CD4-positive, alpha-beta T cell treated with Interleukin-21 for 1 hour (primary cell): ENCODE measurements at regions not wholly inside any gene's neighbourhood (a gene's known extent, or its start where the extent isn't known, plus 50 kb on each side); places are given as distances from the start of the nearest gene placed in this dataset.

Source experiments
- DNase-seq: peaks from one replicate; pipeline ENCODE4 v3.0.0-alpha.2; 2020

DNA sequence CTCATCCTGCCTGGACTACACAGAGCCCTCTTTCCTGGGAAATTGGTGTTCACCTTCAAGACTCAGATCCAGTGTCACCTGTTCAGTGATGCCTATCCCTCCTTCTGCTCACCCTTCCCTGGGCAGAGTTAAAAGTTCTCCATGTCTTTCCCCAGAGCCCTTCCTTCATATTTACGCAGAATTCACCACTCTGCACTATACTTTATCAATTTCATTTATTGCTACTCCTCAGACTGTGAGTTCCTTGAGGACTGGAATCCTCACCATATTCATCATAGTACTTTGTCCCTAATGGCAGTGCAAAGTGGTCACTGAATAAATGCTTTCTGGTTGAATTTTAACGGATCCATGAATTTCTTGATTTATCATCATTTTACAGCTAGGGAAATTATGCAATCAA, 300.0 kb downstream of the CHRM3 start:
- DNase-seq = no peak

DNA sequence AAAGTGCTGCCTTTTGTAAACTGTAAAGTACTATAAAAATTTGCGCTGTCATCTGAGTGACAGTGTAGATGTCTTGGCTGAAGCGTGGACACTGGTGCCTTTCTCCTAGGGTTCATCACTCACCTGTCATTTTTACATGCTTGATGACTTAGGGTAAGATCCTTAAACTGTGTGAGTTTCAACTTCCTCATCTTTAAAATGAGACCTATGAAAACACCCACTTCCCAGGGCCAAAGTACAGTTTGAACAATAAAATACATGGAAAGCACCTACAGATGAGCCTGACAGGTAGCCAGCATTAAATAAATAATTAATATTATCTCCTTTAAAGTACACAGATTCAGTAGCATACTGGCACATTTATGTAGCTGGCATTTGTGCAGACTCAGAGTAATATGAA, 309.9 kb downstream of the CHRM3 start:
- no peak for DNase-seq

DNA sequence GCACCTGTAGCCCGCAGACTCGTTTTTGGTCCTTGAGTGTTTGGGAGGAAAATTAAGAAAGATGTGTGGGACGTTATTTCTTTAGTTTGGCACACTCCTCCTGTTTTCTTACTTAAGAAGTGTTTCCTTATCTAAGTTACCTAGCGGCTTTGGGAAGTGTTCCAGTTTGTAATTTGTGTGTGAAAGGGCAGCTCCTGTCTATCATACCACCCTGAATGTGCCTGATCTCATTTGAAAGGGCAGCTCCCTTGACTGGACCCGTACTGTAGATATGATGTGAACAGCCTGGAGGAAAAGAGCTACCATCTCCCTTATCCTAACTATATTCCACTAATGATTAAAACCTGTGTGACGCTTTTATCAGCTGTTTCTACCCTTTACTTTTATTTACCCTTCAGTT, 314.3 kb downstream of the CHRM3 start:
- DNase-seq = no peak

DNA sequence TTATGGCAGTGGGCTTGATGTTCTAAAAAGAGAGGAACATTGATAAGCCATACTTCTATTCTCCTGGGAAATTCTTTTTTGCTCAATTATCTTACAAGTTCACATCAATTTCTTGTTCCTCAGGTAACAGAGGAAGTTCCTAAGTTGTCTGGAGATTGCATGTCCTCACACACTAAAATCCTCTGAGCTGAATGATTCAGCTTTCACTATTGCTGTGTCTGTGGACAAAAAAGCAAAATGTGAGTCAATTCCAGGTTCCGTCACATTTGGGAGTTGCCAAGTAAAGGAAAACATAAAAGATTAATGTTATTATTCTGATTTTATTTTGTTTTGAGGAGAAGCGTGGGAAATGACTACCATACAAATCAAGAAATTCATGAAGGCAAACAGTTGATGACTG, 316.7 kb downstream of the CHRM3 start:
- no peak for DNase-seq

- no peak for DNase-seq
Observed at GRCh38 chr1:239706245-239706892, 320.0 kb downstream of the CHRM3 start.

- no peak for DNase-seq
Observed at GRCh38 chr1:239707615-239708014, 321.2 kb downstream of the CHRM3 start.

GRCh38 chr1:239708622-239709021, 322.3 kb downstream of the CHRM3 start:
- DNase-seq = no peak

DNA sequence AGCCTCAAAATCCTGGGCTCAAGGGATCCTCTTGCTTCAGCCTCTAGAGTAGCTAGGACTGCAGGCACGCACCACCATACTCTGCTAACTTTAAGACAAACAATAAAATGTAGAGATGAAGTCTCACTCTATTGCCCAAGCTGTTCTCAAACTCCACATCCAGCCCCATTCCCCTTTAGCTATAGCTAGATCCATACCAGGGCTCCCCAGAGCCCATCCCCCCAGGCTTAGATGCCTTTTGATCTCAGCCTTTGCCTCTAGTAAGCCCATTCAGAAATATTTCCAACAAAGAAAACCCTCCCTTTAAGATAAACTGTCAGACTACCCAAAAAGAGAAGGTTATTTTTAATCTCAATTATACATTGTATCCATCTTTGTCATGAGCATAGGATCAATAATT, 325.4 kb downstream of the CHRM3 start:
- DNase-seq = no peak

DNA sequence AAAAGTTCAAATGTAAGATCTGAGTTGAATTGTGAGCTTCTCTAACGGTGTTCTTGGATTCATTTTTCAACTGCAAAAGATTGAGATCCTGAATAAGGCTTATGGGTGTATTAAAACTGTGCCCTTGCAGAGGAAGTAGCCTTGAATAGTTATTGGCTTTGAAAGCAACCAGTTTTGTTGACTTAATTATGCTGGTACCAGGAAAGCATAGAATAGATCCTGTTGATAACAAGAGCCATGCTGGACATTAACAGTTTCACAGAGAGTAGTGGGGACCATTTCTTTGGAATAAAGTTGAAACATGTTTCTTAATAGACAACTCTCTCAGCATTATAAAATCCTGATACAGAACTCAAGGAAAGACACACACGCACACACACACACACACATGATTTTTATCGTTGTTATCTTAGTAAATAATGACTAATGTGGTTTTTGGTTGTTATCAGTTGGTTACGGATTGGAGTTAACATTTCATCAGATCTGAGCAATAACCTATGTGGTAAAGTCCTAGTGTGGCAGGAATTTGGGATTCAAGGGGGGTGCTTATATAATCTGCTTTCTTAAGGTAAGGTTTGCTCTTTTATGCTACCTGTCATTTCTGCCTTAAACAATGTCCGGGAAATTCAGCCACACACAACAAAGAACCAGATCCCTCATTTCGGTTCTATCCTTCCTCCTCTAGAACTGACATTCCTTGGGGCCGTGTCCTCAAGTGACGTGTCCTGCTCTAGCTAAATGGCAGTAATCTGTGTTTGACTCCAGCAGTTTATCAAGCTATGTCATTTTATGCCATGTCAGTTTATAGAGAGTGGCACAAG, 330.9 kb downstream of the CHRM3 start:
- peak; percentile 30 for DNase-seq

- DNase-seq = no peak
Observed at GRCh38 chr1:239717918-239718184, 331.5 kb downstream of the CHRM3 start.

- DNase-seq = no peak
Observed at GRCh38 chr1:239718571-239718970, 332.2 kb downstream of the CHRM3 start.

- DNase-seq = peak; percentile 48
Observed at GRCh38 chr1:239718997-239719628, 332.7 kb downstream of the CHRM3 start.

DNA sequence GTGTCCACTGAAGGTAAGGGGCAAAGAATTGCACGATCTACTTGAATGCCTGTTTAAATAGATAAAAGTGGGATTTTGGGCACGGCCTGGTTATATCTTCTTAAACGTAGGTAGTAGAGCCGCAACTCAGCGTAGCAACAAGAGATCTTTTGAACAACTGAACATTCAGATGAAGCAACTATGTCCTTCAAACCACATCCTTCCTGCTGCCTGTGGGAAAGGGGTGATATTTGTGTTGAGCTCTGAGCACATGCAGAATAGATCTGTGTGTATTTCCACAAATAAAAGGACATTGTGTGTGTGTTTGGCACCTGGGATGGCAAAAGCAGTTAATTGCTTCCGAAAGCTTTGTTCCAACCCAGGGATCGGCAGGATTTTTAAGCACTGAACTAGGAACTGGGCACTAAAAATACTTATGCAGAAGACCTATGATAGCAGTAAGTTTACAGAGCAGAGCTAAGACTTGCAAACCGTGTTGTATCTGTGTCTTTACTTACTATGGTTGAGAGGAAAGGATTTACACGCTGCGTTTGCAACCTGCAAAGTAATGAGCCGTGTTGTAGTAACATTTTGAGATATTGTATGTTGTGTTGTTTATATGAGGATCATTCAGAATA, 333.4 kb downstream of the CHRM3 start:
- DNase-seq = peak; percentile 69

DNA sequence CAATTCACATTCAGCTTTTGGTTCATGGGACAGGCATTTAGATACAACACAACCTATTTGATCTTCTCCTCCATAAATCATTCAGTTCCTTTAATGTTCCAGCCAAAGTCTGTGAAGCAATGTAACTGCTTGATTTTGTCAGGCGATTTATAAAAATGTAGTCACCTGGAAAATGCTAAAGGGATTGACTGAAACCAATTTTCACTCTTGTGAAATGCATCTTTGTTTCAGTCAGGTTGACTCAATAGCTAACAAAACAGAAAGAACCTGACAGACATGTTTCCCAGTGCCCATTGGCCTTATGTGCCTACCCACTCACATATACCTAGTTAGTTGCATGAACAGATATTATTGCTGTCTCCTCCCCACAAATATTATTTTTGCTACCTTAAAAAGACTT, 335.7 kb downstream of the CHRM3 start:
- no peak for DNase-seq

- DNase-seq = no peak
Observed at GRCh38 chr1:239723776-239724367, 337.5 kb downstream of the CHRM3 start.

GRCh38 chr1:239725371-239725770, 339.0 kb downstream of the CHRM3 start:
- DNase-seq = no peak

DNA sequence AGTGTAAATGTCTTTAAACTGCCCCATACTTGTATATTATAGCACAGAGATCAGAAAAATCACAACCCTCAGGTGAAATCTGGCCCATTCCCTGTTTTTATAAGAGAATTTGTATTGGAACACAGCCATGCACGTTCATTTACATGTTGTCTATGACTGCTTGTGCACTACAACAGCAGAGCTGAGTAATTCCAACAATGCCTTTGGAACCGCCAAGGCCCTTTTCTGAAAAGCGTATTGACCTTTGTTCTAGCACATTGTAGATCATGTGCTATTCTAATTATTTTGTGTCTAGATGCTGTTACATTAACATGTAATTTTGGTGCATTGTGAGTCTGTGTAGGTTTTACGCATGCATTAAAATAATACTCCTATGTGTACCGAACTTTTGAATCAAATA, 339.6 kb downstream of the CHRM3 start:
- no peak for DNase-seq

DNA sequence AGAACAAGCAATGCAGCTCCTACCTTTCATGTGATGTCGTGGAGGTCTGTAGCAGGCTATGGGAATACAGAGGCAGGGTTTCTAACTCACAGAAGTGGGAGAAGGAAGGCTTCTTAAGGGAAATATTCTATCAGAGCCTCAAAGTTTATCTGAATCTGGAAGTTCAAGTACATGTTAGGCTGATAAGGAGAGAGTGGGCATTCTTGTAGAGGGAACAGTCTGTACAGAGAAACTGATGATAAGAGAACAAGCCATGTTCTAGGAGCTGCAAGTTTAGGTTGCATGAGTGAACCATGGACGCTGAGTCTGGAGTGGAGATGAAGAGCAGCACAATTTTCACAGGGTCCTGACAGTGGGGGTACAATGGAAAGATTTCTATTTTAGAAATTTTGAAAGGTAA, 344.0 kb downstream of the CHRM3 start:
- no peak for DNase-seq

- no peak for DNase-seq
Observed at GRCh38 chr1:239731082-239731748, 344.8 kb downstream of the CHRM3 start.

- no peak for DNase-seq
Observed at GRCh38 chr1:239732770-239733169, 346.4 kb downstream of the CHRM3 start.

- DNase-seq = no peak
Observed at GRCh38 chr1:239733995-239734394, 347.6 kb downstream of the CHRM3 start.

GRCh38 chr1:239735111-239735510, 348.7 kb downstream of the CHRM3 start:
- no peak for DNase-seq

DNA sequence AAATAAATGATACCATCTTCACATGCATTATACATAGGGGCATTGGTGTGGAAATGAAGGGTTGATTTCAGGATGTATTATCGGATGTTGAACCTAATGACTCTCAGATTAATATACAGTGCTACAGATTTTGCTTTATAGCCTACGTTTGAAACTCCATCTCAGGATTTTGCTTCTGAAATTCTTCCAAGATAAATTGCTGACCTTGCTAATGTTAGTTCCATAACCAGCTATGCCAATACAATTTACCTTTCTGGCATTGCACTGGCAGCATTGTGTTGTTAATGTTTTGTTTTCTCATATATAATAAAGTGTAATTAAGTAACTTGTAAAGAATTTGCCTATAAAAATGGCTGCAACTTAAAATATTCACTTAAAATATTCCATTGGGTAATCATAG, 350.1 kb downstream of the CHRM3 start:
- DNase-seq = no peak
